H1 (cell line): ENCODE measurements at regions not wholly inside any gene's neighbourhood (a gene's known extent, or its start where the extent isn't known, plus 50 kb on each side); places are given as distances from the start of the nearest gene placed in this dataset.

Source experiments
- CTCF ChIA-PET: fragments of 300-600 bp; sonication (Branson Sonifier 250); formaldehyde crosslinking; loops from one replicate; lab custom pipeline; 2021; ENCODE audit not compliant: partially characterized antibody; lab: Charles Lee
- POLR2A ChIA-PET: fragments of 300-600 bp; sonication (Branson Sonifier 250); formaldehyde crosslinking; loops from one replicate; lab custom pipeline; 2021; ENCODE audit warnings: inconsistent platforms; ENCODE audit not compliant: partially characterized antibody; lab: Charles Lee
- DNase-seq, 2 experiments: peaks; one replicate each; pipeline versions ENCODE4 v3.0.0 to v3.0.0-alpha.2; 2010 to 2022; ENCODE audit warnings: low spot score in 2 of 2, low read depth in 1 of 2, mixed read lengths in 1 of 2
- FAIRE-seq: peaks from 2 replicates; lab custom pipeline; 2011; peaks lifted over from hg19 to GRCh38; lab: Jason Lieb, UNC
- H2AFZ ChIP-seq: 2 replicates; pipeline ENCODE4 v1.8.1; 2012; ENCODE audit warnings: low read length, inconsistent platforms
- H2AK5ac ChIP-seq: 2 replicates; pipeline ENCODE4 v1.6.1; 2013; ENCODE audit warnings: low read depth, low read length
- H2BK120ac ChIP-seq: replicated peaks from 2 replicates; pipeline ENCODE3; 2013; ENCODE audit warnings: low read depth, low read length, inconsistent platforms
- H2BK12ac ChIP-seq: 2 replicates; pipeline ENCODE4 v1.6.1; 2013; ENCODE audit warnings: low read depth, low read length
- H2BK15ac ChIP-seq: 2 replicates; pipeline ENCODE4 v1.6.1; 2013; ENCODE audit warnings: low read length
- H2BK20ac ChIP-seq: 2 replicates; pipeline ENCODE4 v1.6.1; 2013; ENCODE audit warnings: low read length
- H2BK5ac ChIP-seq: 2 replicates; pipeline ENCODE4 v1.6.1; 2013; ENCODE audit warnings: low read depth, low read length
- H3K14ac ChIP-seq: 2 replicates; pipeline ENCODE4 v1.6.1; 2013; ENCODE audit warnings: inconsistent platforms; ENCODE audit not compliant: insufficient read length
- H3K18ac ChIP-seq: 2 replicates; pipeline ENCODE4 v1.6.1; 2013; ENCODE audit warnings: low read length; ENCODE audit errors: extremely low read depth
- H3K23ac ChIP-seq: 2 replicates; pipeline ENCODE4 v1.6.1; 2013; ENCODE audit warnings: inconsistent platforms; ENCODE audit not compliant: insufficient read length
- H3K23me2 ChIP-seq: 2 replicates; pipeline ENCODE4 v1.6.1; 2013; ENCODE audit warnings: low read depth, low read length
- H3K27ac ChIP-seq: 2 replicates; pipeline ENCODE4 v1.6.1; 2011; ENCODE audit warnings: low read depth, low read length, inconsistent platforms
- H3K27me3 ChIP-seq, 4 experiments: replicated peaks in 1 of 4; 1 replicate in 1 of 4; 2 replicates in 3 of 4; pipeline versions ENCODE4 v1.6.1 to v1.8.1; 2011 to 2013; ENCODE audit warnings: low read length in 3 of 4, mild to moderate bottlenecking in 3 of 4, inconsistent platforms in 2 of 4, mixed read lengths in 2 of 4, moderate library complexity in 1 of 4; ENCODE audit not compliant: control insufficient read depth in 3 of 4, insufficient read depth in 3 of 4; ENCODE audit errors: extremely low read depth in 1 of 4
- H3K36me3 ChIP-seq, 4 experiments: 2 replicates each; pipeline versions ENCODE4 v1.6.1 to v1.8.1; 2011 to 2013; ENCODE audit warnings: mild to moderate bottlenecking in 4 of 4, low read length in 3 of 4, moderate library complexity in 2 of 4, control low read depth in 1 of 4, inconsistent platforms in 1 of 4; ENCODE audit not compliant: insufficient read depth in 4 of 4, control insufficient read depth in 2 of 4
- H3K4ac ChIP-seq: replicated peaks from 2 replicates; pipeline ENCODE3; 2013; ENCODE audit warnings: low read length, low read depth, mixed read lengths, inconsistent platforms; ENCODE audit not compliant: insufficient read length
- H3K4me1 ChIP-seq, 4 experiments: replicated peaks in 1 of 4; 1 replicate in 1 of 4; 2 replicates in 3 of 4; pipeline versions ENCODE4 v1.6.1 to v1.8.1; 2011 to 2013; ENCODE audit warnings: low read length in 3 of 4, inconsistent platforms in 2 of 4, mixed read lengths in 1 of 4; ENCODE audit not compliant: insufficient read depth in 4 of 4, control insufficient read depth in 3 of 4
- H3K4me2 ChIP-seq, 2 experiments: 2 replicates each; pipeline versions ENCODE4 v1.6.1 to v1.8.1; 2011 to 2013; ENCODE audit warnings: low read depth in 2 of 2, low read length in 2 of 2, control low read depth in 1 of 2, inconsistent platforms in 1 of 2, mild to moderate bottlenecking in 1 of 2; ENCODE audit not compliant: insufficient read depth in 1 of 2
- H3K4me3 ChIP-seq, 4 experiments: fragments of 200-600, 300-600 bp in 1 of 4; sonication (generic), shearing (Covaris generic), sonication (Bioruptor Twin) in 1 of 4; 2 replicates each; pipeline versions ENCODE4 v1.5.1 to v1.8.1; 2011 to 2016; ENCODE audit warnings: low read length in 4 of 4, low read depth in 3 of 4, control low read depth in 2 of 4, inconsistent platforms in 2 of 4, mild to moderate bottlenecking in 2 of 4, mixed read lengths in 1 of 4, moderate library complexity in 1 of 4; ENCODE audit not compliant: insufficient read depth in 2 of 4; ENCODE audit errors: extremely low read depth in 1 of 4
- H3K56ac ChIP-seq: replicated peaks from 2 replicates; pipeline ENCODE3; 2013; ENCODE audit warnings: low read depth, mild to moderate bottlenecking, mixed read lengths, low read length, inconsistent platforms; ENCODE audit not compliant: insufficient read length
- H3K79me1 ChIP-seq: 2 replicates; pipeline ENCODE4 v1.6.1; 2013; ENCODE audit warnings: low read depth, low read length, control low read depth
- H3K79me2 ChIP-seq, 2 experiments: 2 replicates each; pipeline versions ENCODE4 v1.6.1 to v1.8.1; 2012 to 2013; ENCODE audit warnings: low read length in 2 of 2, mild to moderate bottlenecking in 2 of 2, inconsistent platforms in 1 of 2; ENCODE audit not compliant: insufficient read depth in 2 of 2, control insufficient read depth in 1 of 2
- H3K9ac ChIP-seq, 4 experiments: replicated peaks in 1 of 4; 1 replicate in 1 of 4; 2 replicates in 3 of 4; pipeline versions ENCODE4 v1.6.1 to v1.8.1; 2011 to 2013; ENCODE audit warnings: low read depth in 3 of 4, low read length in 3 of 4, control low read depth in 2 of 4, mild to moderate bottlenecking in 2 of 4, moderate library complexity in 2 of 4, inconsistent platforms in 1 of 4; ENCODE audit errors: extremely low read depth in 1 of 4
- H3K9me3 ChIP-seq, 2 experiments: 2 replicates each; pipeline versions ENCODE4 v1.6.1 to v1.8.1; 2012 to 2013; ENCODE audit warnings: mild to moderate bottlenecking in 2 of 2, moderate library complexity in 2 of 2, control low read depth in 1 of 2, inconsistent platforms in 1 of 2, low read depth in 1 of 2, low read length in 1 of 2, mixed read lengths in 1 of 2; ENCODE audit not compliant: insufficient read depth in 2 of 2
- H4K20me1 ChIP-seq, 2 experiments: replicated peaks in 1 of 2; 2 replicates each; pipeline versions ENCODE3 to v1.8.1; 2011 to 2013; ENCODE audit warnings: inconsistent platforms in 2 of 2, low read length in 2 of 2, mild to moderate bottlenecking in 1 of 2; ENCODE audit not compliant: insufficient read depth in 2 of 2, control insufficient read depth in 1 of 2
- H4K5ac ChIP-seq: 2 replicates; pipeline ENCODE4 v1.6.1; 2013; ENCODE audit warnings: low read length, low read depth, mixed read lengths, inconsistent platforms; ENCODE audit not compliant: insufficient read length
- H4K8ac ChIP-seq: 2 replicates; pipeline ENCODE4 v1.8.0; 2013; ENCODE audit warnings: mild to moderate bottlenecking, moderate library complexity, low read length, inconsistent platforms; ENCODE audit not compliant: insufficient read depth; ENCODE audit errors: extremely low read depth
- H4K91ac ChIP-seq: replicated peaks from 2 replicates; pipeline ENCODE3; 2013; ENCODE audit warnings: low read length, mixed read lengths, inconsistent platforms; ENCODE audit not compliant: insufficient read length
- CBX8 ChIP-seq: fragments of 300-800, 300-1000 bp; sonication (generic); IDR thresholded peaks from 2 replicates; pipeline ENCODE4 v1.7.1; 2016; ENCODE audit warnings: low read depth, low read length, borderline replicate concordance
- FOSL1 ChIP-seq: IDR thresholded peaks from 2 replicates; pipeline ENCODE4 v1.6.1; 2011; ENCODE audit warnings: mild to moderate bottlenecking, low read depth, low read length, moderate library complexity; ENCODE audit not compliant: insufficient read depth
- MAX ChIP-seq: IDR thresholded peaks from 2 replicates; pipeline ENCODE4 v1.6.1; 2012; ENCODE audit warnings: inconsistent platforms
- PHF8 ChIP-seq: fragments of 200-600 bp; sonication (generic); conservative IDR thresholded peaks from 2 replicates; pipeline ENCODE4 v1.7.1; 2012; ENCODE audit warnings: low read depth, mild to moderate bottlenecking, inconsistent platforms, low read length, moderate library complexity
- SAP30 ChIP-seq: fragments of 300-600 bp; sonication (generic); IDR thresholded peaks from 2 replicates; pipeline ENCODE4 v1.7.1; 2012; ENCODE audit warnings: low read length, moderate library complexity, mild to moderate bottlenecking, inconsistent platforms; ENCODE audit not compliant: insufficient read depth, insufficient replicate concordance
- TAF1 ChIP-seq: IDR thresholded peaks from 2 replicates; pipeline ENCODE4 v1.6.1; 2011; ENCODE audit warnings: mild to moderate bottlenecking, low read depth, low read length
- WGBS, 2 experiments: shearing (Covaris generic) in 1 of 2; methylation state at CpG; one replicate each; pipeline versions ENCODE4 v1.1.6 to v1.1.7; 2013 to 2015; ENCODE audit warnings: low lambda C conversion rate in 2 of 2, mixed read lengths in 2 of 2, inconsistent platforms in 1 of 2, low coverage in 1 of 2, missing lambda C conversion rate in 1 of 2; ENCODE audit not compliant: insufficient replicate concordance in 2 of 2, insufficient coverage in 1 of 2, insufficient read length in 1 of 2; ENCODE audit errors: extremely low coverage in 1 of 2, missing lambda C conversion rate in 1 of 2; 5-methylcytosine and 5-hydroxymethylcytosine counted together

- H2AFZ ChIP-seq, result no peak overlapping the region
- no peak overlapping the region for H3K56ac ChIP-seq
- H3K4ac ChIP-seq, result no peak overlapping the region
- H4K5ac ChIP-seq, result no peak overlapping the region
- no peak overlapping the region for H2BK12ac ChIP-seq
- no peak overlapping the region for H3K14ac ChIP-seq
- no peak overlapping the region for H3K4me2 ChIP-seq
- no peak overlapping the region for H2BK5ac ChIP-seq
- no peaks in the 10 kb centered on the region for H3K79me2 ChIP-seq
- H4K20me1 ChIP-seq, result no peaks in the 10 kb centered on the region
- H4K8ac ChIP-seq, result no peak overlapping the region
- H3K23me2 ChIP-seq, result no peaks in the 10 kb centered on the region; the same call in 1 of the 2 replicates
- H3K4me1 ChIP-seq, result no peaks in the 10 kb centered on the region
- no peak for FAIRE-seq
- no peaks in the 10 kb centered on the region for H3K27me3 ChIP-seq
- WGBS, 2 experiments, result 0% methylated on average over 1 of the region's 1 CpG; no CpG with 5 or more reads in 1 of the 2 experiments
- DNase-seq, result no peak
- no peaks in the 10 kb centered on the region for H3K79me1 ChIP-seq
- no peak overlapping the region for H2BK120ac ChIP-seq
- no peak overlapping the region for H2AK5ac ChIP-seq
- no peak overlapping the region for H4K91ac ChIP-seq
- H3K23ac ChIP-seq, result no peak overlapping the region
- no peak overlapping the region for H2BK15ac ChIP-seq
- no peak overlapping the region for H3K9ac ChIP-seq
- H3K36me3 ChIP-seq, result no peaks in the 10 kb centered on the region
- H3K9me3 ChIP-seq, result no peaks in the 10 kb centered on the region
- ChIA-PET POLR2A (no interaction called here), CTCF (no interaction called here)
- H2BK20ac ChIP-seq, result no peak overlapping the region
- H3K18ac ChIP-seq, result no peak overlapping the region
- no peak overlapping the region for H3K27ac ChIP-seq
- H3K4me3 ChIP-seq, result no peak overlapping the region
- TF ChIP-seq TAF1, result no peak
- no peak for TF ChIP-seq CBX8
- no peak for TF ChIP-seq FOSL1
- TF ChIP-seq PHF8, result no peak
- TF ChIP-seq MAX, result no peak
- TF ChIP-seq SAP30, result no peak
Measured at GRCh38 chr10:63013755-63014154, 119.4 kb upstream of the NRBF2 start.
